Adipocyte (in vitro differentiated cells): ENCODE measurements at regions not wholly inside any gene's neighbourhood (a gene's known extent, or its start where the extent isn't known, plus 50 kb on each side); places are given as distances from the start of the nearest gene placed in this dataset.
"Not testable (repeated sequence)": the region's sequence is repeated elsewhere in the genome, so short reads cannot be mapped to it uniquely, and the experiment has no call there.

Experiments used
- DNase-seq: peaks from one replicate; pipeline ENCODE4 v3.0.0-alpha.2; 2015; ENCODE audit warnings: low read depth
- H3K27me3 ChIP-seq: replicated peaks from 2 replicates; pipeline ENCODE4 v1.7.0; 2013; ENCODE audit warnings: mild to moderate bottlenecking, low read length, moderate library complexity; ENCODE audit not compliant: control insufficient read depth, insufficient read depth
- H3K36me3 ChIP-seq: 2 replicates; pipeline ENCODE4 v1.7.0; 2013; ENCODE audit warnings: low read length, mild to moderate bottlenecking, moderate library complexity; ENCODE audit not compliant: control insufficient read depth, insufficient read depth, severe bottlenecking
- H3K4me1 ChIP-seq: 2 replicates; pipeline ENCODE4 v1.7.0; 2013; ENCODE audit warnings: mild to moderate bottlenecking, low read length, moderate library complexity; ENCODE audit not compliant: control insufficient read depth, insufficient read depth
- H3K4me3 ChIP-seq: 2 replicates; pipeline ENCODE4 v1.7.0; 2013; ENCODE audit warnings: mild to moderate bottlenecking, low read length, moderate library complexity
- H3K9ac ChIP-seq: 2 replicates; pipeline ENCODE4 v1.7.0; 2013; ENCODE audit warnings: mild to moderate bottlenecking, low read length, moderate library complexity
- H3K9me3 ChIP-seq: 2 replicates; pipeline ENCODE4 v1.7.0; 2013; ENCODE audit warnings: mild to moderate bottlenecking, low read length, moderate library complexity; ENCODE audit not compliant: control insufficient read depth

DNA sequence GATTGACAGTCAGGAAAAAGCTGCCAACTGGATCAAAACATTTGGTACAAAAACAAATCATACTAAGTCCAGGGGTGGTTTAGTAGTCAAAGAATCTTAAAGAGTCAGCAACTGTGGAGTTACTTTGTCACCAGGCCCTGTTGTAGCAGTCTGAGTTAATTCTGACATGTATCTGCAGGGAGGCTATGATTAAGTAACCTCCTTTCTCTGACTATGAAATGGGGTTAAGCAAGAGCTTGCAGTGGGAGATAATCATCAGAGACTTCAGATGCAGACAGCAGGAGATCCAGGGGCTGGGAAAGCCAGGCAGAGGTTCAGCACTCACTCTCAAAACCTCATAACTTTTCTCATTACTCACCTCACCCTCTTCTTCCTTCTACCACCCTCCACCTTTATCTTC lies 99.2 kb upstream of the BTG3 start:
- peak; percentile 54 for DNase-seq
- Histone ChIP-seq H3K9ac (no peak overlapping the region), H3K4me3 (no peak overlapping the region), H3K9me3 (no peaks in the 10 kb centered on the region), H3K4me1 (peaks cover 8% of the 10 kb centered on the region), H3K27me3 (no peaks in the 10 kb centered on the region), H3K36me3 (no peaks in the 10 kb centered on the region)

GRCh38 chr21:17709266-17709611 lies 96.5 kb upstream of the BTG3 start:
- no peak for DNase-seq
- H3K4me3 ChIP-seq, result no peak overlapping the region
- peaks cover 10% of the 10 kb centered on the region for H3K9me3 ChIP-seq
- no peaks in the 10 kb centered on the region for H3K36me3 ChIP-seq
- H3K27me3 ChIP-seq, result no peaks in the 10 kb centered on the region
- no peak overlapping the region for H3K9ac ChIP-seq
- peaks cover 8% of the 10 kb centered on the region for H3K4me1 ChIP-seq

GRCh38 chr21:17708522-17709265 lies 96.0 kb upstream of the BTG3 start:
- no peak overlapping the region for H3K9ac ChIP-seq
- DNase-seq, result no peak
- H3K4me1 ChIP-seq, result peaks cover 8% of the 10 kb centered on the region
- no peaks in the 10 kb centered on the region for H3K36me3 ChIP-seq
- no peak overlapping the region for H3K4me3 ChIP-seq
- peaks cover 10% of the 10 kb centered on the region for H3K9me3 ChIP-seq
- no peaks in the 10 kb centered on the region for H3K27me3 ChIP-seq

- no peak for DNase-seq
- H3K27me3 ChIP-seq, result peaks cover 4% of the 10 kb centered on the region
- H3K36me3 ChIP-seq, result no peaks in the 10 kb centered on the region
- no peak overlapping the region for H3K9ac ChIP-seq
- H3K9me3 ChIP-seq, result no peaks in the 10 kb centered on the region
- no peaks in the 10 kb centered on the region for H3K4me1 ChIP-seq
- no peak overlapping the region for H3K4me3 ChIP-seq
These were observed 87.0 kb upstream of the BTG3 start for GRCh38 chr21:17699524-17700189.

DNA sequence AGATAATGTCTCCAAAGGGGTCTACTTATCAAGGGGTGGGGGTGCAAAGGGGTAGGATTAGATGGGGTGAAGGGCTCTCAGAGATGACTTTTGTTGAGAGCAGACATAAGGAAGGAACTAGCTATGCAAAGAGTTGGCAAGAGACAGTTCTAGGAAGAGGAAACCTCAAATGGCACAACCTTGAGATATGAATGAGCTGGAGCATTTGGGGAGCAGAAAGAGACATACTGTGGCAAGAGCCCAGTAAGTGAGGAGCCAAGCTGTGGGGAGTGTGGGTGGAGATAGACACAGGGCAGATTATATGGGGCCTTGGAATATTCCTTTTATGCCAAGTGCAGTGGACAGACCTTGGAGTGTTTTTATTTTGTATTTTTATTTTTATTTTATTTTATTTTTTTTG lies 84.8 kb upstream of the BTG3 start:
- no peaks in the 10 kb centered on the region for H3K4me1 ChIP-seq
- H3K9me3 ChIP-seq, result no peaks in the 10 kb centered on the region
- H3K4me3 ChIP-seq, result no peak overlapping the region
- H3K36me3 ChIP-seq, result no peaks in the 10 kb centered on the region
- H3K9ac ChIP-seq, result no peak overlapping the region
- no peak for DNase-seq
- H3K27me3 ChIP-seq, result peaks cover 4% of the 10 kb centered on the region

DNA sequence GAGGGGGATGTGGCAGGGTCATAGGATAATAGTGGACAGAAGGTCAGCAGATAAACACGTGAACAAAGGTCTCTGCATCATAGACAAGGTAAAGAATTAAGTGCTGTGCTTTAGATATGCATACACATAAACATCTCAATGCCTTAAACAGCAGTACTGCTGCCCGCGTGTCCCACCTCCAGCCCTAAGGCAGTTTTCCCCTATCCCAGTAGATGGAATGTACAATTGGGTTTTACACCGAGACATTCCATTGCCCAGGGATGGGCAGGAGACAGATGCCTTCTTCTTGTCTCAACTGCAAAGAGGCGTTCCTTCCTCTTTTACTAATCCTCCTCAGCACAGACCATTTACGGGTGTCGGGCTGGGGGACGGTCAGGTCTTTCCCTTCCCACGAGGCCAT lies 81.7 kb upstream of the BTG3 start:
- DNase-seq, H3K9ac ChIP-seq, H3K9me3 ChIP-seq, H3K27me3 ChIP-seq, H3K36me3 ChIP-seq, H3K4me3 ChIP-seq, H3K4me1 ChIP-seq: not testable (repeated sequence)

DNA sequence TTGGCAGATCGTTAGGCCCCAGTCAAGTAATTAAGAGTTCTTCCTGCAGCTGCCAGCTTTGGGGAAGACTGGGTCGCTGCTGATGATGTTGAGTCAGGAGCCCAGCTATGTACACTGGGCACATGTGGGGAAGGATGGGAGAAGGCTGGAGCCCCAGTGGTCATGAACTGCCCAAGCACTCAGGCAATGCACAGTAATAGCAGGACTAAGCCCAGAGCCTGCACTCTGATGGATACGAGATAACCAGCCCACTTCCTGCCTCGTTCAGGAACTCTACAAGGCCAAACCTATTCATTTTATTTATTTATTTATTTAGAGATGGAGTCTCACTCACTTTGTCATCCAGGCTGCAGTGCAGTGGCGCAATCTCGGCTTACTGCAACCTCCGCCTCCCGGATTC lies 81.1 kb upstream of the BTG3 start:
- no peaks in the 10 kb centered on the region for H3K9me3 ChIP-seq
- no peak for DNase-seq

DNA sequence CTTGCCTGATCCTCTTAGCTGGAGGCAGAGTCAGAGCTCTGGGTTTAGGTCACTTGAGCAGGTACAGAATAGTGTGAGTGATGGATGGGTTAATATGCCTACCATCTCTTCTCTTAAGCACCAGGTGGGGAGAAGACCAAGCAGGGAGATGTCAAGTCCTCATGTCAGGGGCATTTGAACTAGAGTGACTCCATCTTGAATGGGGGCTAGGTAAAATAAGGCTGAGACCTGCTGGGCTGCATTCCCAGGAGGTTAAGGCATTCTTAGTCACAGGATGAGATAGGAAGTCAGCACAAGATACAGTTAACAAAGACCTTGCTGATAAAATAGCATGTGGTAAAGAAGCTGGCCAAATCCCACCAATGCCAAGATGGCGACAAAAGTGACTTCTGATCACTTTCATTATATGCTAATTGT lies 77.4 kb upstream of the BTG3 start:
- peaks cover 11% of the 10 kb centered on the region for H3K27me3 ChIP-seq
- H3K4me1 ChIP-seq, result no peaks in the 10 kb centered on the region
- DNase-seq, result no peak
- no peaks in the 10 kb centered on the region for H3K36me3 ChIP-seq
- no peak overlapping the region for H3K9ac ChIP-seq
- peaks cover 10% of the 10 kb centered on the region for H3K9me3 ChIP-seq
- no peak overlapping the region for H3K4me3 ChIP-seq

More for the DNA sequence above, 81.1 kb upstream of the BTG3 start:
- Histone ChIP-seq H3K4me1 (no peaks in the 10 kb centered on the region), H3K9ac (no peak overlapping the region), H3K36me3 (no peaks in the 10 kb centered on the region), H3K27me3 (peaks cover 8% of the 10 kb centered on the region), H3K4me3 (no peak overlapping the region)

DNA sequence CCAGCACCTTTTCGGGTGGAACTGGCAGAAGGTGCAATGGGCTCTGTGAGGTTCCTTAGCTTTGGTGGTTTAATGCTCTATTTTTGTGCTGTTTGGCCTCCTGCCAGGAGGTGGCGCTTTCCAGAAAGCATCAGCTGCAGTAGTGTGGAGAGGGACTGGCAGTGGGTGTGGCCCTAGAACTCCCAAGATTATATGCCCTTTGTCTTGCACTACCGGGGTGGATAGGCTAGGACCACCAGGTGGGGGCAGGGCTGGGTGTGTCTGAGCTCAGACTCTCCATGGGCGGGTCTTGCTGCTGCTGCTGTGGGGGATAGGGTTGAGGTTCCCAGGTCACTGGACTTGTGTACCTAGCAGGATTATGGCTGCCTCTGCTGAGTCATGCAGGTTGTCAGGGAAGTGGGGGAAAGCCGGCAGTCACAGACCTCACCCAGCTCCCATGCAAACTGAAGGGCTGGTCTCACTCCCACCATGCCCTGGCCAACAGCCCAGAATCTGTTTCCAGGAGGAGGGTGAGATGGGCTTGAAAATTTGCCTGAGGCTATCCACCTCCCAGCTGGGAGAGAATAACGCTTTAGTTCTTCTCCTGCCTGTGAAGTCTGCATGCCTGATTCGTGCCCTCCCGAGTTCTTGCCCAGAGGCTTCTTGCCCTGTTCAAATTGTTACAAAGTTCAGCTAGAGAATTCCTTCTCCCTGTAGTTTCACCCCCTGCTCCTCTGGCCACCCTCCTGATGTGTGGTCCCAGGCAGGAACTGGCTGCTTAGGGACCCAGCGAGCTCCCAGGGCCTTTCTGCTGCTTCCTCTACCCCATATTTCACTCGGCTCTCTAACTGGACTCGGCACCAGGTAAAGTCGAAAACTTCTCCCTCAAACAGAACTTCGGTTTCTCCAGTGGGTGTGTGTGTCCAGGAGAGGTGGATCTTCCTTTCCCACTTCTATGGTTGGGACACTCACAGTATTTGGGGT lies 76.5 kb upstream of the BTG3 start:
- DNase-seq, result peak; percentile 69
- Histone ChIP-seq H3K27me3 (peaks cover 11% of the 10 kb centered on the region), H3K9ac (no peak overlapping the region), H3K4me3 (no peak overlapping the region), H3K9me3 (peaks cover 10% of the 10 kb centered on the region), H3K36me3 (no peaks in the 10 kb centered on the region), H3K4me1 (no peaks in the 10 kb centered on the region)

DNA sequence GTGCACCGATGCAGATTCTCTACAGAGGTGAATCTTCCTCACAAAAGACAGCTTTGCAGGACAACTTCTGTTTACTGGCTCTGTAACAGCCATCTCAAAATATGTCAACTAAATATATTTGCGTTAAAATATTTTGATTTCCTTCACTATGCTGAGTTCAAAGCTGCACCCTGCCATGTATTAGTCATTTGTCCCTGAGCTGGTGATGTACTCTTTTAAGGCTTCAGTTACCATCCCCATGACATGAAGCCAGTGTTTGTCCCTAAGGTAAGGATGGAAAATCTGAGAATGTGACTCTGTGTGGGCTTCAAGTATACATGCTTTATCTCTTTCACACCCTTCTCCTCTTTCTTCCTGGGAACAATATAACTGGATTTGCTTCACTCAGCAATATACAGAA lies 70.2 kb upstream of the BTG3 start:
- peaks cover 3% of the 10 kb centered on the region for H3K27me3 ChIP-seq
- H3K4me3 ChIP-seq, result no peak overlapping the region
- no peaks in the 10 kb centered on the region for H3K36me3 ChIP-seq
- H3K4me1 ChIP-seq, result no peaks in the 10 kb centered on the region
- H3K9me3 ChIP-seq, result peaks cover 10% of the 10 kb centered on the region
- H3K9ac ChIP-seq, result no peak overlapping the region
- no peak for DNase-seq

GRCh38 chr21:17679002-17679600 lies 66.4 kb upstream of the BTG3 start:
- no peak overlapping the region for H3K9ac ChIP-seq
- peak; percentile 86 for DNase-seq

More at GRCh38 chr21:17679002-17679600, 66.4 kb upstream of the BTG3 start:
- no peaks in the 10 kb centered on the region for H3K36me3 ChIP-seq
- peaks cover under 1% of the 10 kb centered on the region for H3K4me1 ChIP-seq
- H3K9me3 ChIP-seq, result no peaks in the 10 kb centered on the region
- no peaks in the 10 kb centered on the region for H3K27me3 ChIP-seq
- H3K4me3 ChIP-seq, result no peak overlapping the region
